ENCODE measurements at regions not wholly inside any gene's neighbourhood (a gene's known extent, or its start where the extent isn't known, plus 50 kb on each side); places are given as distances from the start of the nearest gene placed in this dataset.

DNA sequence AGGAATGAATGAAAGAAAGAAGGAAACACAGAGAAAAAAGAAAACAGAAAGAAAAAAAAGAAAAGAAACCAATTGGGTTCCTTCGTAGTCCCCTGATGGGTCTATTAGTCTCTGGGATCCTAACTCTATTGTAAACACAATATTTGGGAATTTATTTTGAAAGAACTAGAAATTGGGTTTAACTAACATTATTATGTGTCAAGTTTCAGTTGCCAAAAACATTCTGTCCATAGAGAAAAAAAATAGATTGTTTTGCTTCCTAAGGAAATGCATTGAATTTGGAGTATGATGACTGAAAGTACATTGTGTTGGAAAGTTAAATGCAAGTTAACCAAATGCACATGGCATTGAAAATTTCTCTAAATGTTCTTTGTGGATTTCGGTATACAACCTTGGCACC is 52.8 kb upstream of the PPP1R12A start:
- CTCF ChIA-PET = no interaction called here

More for the DNA sequence above, 52.8 kb upstream of the PPP1R12A start:
- no peak overlapping the region for H3K27ac Mint-ChIP-seq
- intact Hi-C loops (cut with micrococcal nuclease) = no loop called here
- no peak for DNase-seq
- no peaks in the 10 kb centered on the region for H3K9me3 Mint-ChIP-seq
- peaks cover 2% of the 10 kb centered on the region for H3K4me1 Mint-ChIP-seq (ENCODE audit: low read depth)
- H3K36me3 Mint-ChIP-seq (ENCODE audit: low read depth) = no peaks in the 10 kb centered on the region
- no peak overlapping the region for H3K4me3 Mint-ChIP-seq
- H3K27me3 Mint-ChIP-seq (ENCODE audit: low read depth) = peaks cover 5% of the 10 kb centered on the region

Measured in activated naive CD4-positive, alpha-beta T cell treated with anti-CD3 and anti-CD28 coated beads for 36 hours (primary cell).